Fibroblast of the conjunctiva (primary cell): ENCODE measurements at regions not wholly inside any gene's neighbourhood (a gene's known extent, or its start where the extent isn't known, plus 50 kb on each side); places are given as distances from the start of the nearest gene placed in this dataset.
"Not testable (repeated sequence)": the region's sequence is repeated elsewhere in the genome, so short reads cannot be mapped to it uniquely, and the experiment has no call there.

Experiments used
- DNase-seq: peaks from one replicate; pipeline ENCODE4 v3.0.0-alpha.2; 2010; ENCODE audit warnings: low read depth

DNA sequence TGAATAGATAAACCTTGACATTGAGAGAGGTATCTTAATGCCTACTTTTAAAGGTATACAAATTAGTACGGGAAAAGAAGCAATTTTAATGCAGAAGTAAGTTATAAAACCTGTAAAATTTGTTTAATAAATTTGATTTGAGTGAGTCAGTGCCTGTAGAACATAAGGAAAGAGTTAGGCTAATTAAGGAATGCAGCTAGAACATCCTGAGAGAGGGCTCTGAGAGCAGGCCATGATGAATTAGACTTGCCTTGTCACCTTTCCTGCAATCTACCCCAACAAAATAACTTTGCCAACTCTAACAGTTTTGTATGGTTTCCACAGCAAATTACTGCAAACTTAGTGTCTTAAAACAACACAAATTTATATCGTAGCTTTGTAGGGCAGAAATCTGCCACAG lies 700.8 kb downstream of the RFPL4B start:
- DNase-seq = no peak

DNA sequence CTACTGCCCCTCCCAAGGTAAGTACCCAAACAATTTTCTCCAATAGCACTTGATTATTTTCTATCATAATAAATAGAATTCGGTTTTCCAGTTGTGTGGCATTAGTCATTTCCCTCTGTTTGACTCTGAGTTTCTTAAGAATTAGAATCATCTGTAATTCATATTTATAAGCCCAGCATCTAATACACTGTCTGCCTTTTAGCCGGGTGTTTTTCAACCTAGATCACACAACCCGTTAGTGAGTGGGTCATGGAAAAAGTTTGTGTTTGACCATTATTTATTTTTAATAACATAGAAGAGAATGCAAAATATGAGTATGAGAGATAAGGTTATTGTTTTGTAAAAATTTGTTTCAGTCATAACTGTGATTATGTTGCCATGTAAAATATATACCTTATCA lies 701.6 kb downstream of the RFPL4B start:
- no peak for DNase-seq

DNA sequence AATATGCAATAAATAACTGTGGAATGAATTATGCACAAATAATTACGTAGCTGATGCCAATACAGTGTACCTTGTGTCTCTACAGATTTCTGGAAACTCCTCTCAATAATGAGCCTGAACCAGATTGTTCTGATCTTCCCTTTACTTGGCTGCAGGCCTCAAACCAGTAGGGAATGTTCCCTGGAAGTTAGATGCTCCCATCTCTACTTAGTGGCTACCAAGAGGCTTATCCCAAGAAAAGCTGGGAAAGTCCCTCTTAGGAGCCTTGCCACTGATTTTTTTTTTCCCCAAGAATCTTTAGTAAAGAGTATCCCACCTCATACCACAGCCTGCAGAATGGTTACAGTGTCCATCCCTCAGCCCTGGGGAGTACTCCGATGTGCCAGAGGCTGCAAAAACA lies 702.1 kb downstream of the RFPL4B start:
- DNase-seq = no peak

DNA sequence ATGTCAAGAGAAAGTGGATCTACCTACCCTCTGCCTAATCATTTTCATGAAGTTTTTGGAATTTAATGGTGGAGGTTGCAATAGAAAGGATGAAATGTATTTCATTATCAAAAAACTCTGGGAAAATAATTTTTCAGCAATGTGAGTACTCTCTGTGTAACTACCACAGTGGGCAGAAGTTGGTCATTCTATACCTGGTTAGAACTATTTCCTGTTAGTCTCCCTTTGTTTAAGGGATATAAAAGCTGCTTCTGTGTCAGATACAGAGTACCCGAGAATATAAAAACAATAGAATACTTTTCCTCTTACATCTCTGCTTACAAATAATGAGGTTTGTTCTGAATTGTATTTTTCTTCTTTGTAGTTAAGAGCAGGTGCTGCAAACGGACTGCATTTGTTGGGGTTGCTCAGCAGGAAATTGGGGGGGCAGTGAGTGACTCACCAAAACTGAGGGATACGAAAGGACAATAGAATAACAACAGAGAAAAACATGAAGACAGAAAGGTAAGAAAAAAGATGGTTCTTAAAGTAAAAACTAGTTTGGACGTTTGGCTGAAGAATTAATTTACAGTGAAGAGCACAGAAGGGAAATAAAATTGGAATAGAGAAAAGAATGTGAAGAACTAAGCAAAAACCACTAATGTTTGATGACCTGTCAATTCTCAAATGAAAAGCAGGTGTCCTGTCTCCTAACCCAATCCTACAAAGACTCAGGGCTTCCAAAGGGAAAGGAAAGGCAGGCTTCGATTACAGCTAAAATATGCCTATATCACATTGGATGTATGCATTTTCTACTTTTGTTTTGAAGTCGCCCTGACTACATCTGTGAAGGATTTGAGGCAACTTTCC lies 703.1 kb downstream of the RFPL4B start:
- no peak for DNase-seq

DNA sequence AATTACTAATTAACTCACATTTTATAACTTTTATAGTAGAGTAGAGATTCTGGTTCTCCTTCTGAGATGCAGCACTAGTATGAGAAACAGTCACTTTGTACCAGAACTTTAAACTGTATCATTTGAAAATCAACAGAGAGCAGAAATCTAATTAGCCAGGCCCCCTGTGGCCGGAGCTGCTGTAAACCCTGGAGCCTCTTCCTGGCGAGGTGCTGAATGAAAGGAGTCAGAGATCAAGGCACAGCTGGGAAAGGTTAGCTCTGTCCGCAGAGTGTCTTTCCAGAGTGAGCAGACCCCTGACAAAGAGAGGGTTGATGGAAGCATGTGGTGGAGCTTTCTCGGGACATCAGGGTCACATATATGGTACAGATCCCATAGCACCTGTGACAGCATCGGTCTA lies 703.8 kb downstream of the RFPL4B start:
- no peak for DNase-seq

DNA sequence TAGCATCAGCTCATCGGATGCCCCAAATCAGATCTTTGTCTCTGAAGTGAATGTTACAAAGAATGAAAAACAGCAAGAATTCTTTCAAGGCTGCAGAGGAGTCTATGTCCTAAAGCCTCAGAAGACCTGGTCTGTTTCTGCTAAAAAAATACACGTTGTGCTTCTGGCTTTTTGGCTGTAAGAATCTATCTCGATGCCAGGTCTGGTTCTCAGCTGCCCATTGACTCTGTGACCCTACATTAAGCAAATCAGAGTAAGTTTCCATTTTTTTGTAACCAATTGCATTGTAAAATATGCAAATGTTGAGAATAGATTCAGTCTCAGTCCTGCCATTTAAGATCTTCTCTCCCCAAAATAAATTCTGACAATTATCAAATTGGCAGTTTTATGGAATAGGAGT lies 705.4 kb downstream of the RFPL4B start:
- no peak for DNase-seq

DNA sequence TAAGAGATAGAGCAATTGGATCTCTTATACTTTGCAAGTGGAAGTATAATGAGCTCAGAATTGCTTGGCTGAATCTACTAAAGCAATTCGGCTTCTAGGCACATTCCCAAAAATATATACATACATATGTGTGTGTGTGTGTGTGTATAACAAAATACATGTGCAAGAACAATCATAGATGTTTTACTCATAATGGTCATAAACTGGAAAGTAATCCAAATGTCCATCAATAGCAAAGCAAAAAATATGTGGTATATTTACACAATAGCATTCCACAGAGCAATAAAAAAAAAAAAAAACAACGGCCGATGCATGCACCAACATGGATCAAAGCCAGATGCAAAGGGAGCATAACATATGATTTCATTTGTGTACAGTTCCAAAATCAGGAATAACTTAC lies 707.9 kb downstream of the RFPL4B start:
- DNase-seq = no peak

DNA sequence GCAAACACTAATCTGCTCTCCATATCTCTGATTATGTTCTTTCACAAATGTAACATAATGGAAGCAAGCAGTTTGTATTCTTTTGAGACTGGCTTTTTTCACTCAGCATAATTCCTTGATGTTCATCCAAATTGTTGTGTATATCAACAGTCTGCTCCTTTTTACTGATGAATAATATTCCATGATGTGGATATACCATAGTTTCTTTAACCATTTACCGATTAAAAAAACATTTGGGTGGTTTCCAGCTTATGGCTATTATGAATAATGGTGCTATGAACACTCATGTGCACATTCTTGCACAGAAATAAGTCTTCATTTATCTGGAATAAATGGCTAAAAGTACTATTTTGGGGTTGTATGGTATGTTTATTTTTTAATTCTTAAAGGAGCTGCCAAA lies 708.9 kb downstream of the RFPL4B start:
- DNase-seq = no peak

DNA sequence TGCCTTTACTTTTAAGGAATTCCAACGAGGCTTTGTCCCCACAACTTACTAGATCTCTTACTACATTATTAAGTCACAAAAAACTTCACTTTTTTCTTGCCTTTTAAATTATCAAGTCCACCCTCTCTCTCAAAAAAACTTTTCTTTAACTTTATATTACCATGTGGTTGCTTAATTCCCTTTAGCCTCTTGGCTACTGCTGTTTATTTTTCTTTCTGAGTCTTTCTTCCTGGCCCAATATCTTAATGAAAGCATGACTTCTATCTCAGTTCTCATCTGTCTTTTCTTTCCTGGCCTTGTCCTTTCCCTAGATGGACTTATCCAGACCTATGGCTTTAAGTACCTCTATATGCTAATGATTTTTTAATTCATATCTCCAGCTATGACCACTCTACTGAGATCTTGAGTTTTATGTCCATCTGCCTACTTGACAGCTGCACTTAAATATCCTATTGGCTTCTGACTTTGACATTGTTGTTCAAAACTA lies 710.5 kb downstream of the RFPL4B start:
- no peak for DNase-seq

DNA sequence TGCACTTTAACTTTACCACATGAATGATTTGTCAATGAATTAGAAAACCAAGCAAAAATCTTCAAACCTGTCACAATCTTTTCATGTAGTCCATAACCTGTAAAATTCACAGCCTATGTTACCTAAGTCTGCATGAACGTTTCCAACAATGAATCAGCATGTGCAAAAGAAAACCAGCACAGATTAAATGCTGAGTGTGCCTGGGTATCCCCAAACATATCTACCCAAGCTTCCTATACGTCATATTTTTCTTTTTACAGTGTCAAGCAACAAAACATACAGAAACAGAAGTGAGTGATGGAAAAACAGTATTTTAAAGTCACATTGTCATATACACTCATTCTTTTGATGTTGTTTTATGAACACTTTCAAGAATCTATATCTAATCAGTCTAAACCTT lies 713.5 kb downstream of the RFPL4B start:
- DNase-seq = no peak

DNA sequence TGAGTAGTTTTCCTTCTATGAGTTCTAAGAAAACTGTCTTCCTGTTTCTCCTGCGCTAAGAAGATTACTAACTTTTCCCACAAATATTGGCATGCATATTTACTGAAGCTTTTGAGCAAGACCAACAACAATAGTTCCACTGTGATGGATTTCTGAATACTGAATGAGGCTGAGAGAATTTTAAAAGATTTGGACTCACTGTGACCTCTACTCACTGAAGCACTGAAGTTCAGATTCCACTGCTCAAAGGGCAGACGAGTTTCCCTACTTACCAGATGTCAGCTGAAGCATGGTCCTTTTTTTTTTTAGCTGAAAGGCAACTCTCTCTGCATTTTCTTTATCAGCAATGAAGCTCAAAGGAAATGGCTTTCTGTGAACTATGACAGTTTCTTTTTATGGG lies 718.5 kb downstream of the RFPL4B start:
- DNase-seq = no peak

DNA sequence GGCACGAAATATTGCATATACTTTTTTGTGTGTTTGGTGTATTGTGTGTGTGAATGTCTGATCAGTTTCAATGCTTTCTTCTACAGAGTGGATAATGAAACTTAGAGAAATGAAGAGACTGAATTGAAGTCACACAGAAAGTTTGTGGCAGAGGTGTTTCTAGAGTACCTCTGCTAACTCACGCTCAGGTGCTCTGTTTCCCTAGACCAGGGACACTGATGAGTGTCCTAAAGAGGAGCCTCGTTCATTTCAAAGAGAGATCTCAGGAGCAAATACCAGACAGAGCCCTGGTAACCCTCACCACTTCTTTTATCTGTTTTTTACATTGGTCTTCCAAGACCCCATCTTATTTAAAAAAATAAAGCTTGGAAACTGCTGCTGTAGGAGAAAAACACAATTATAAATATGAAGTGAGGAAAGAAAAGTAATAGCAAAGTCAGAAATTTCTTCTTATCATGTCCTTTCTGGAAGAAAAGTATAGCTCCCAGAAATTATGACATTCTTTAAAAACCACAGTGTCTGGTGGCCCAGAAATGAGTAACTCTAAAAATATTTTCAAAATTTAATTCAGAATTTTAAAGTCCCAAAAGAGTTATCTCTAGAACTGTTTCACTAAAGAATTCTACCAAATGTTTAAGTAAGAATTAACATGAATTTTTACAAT lies 720.6 kb downstream of the RFPL4B start:
- DNase-seq = no peak

DNA sequence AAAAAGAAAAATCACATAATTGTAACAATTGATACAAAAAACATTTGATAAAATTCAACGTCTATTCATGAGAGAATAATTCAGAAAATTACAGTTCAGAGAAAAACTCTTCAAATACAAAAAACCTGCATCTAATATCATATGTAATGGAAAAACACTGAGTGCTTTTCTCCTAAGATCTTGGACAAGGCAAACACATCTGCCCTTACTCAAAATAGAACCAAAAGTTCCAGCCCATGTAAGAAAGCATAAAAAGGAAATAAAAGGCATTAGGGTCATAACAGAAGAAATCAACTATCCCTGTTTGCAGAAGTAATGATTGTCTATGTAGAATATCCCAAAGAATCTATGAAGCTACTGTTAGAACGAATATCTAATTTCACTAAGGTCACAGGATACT lies 721.4 kb downstream of the RFPL4B start:
- DNase-seq = no peak

DNA sequence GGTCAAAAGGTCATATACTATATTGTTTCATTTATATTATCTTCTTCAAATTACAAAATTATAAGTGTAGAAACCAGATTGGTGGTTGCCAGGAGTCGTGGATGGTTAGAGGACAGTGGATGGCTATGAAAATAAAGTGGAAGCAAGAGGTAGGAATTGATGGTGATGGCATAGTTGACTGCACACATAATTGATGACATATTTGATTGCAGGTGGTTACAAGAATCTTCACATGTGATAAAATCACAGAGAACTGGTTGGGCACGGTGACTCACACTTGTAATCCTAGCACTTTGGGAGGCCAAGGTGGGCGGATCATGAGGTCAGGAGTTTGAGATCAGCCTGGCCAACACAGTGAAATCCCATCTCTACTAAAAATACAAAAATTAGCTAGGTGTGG lies 723.6 kb downstream of the RFPL4B start:
- DNase-seq = not testable (repeated sequence)

DNA sequence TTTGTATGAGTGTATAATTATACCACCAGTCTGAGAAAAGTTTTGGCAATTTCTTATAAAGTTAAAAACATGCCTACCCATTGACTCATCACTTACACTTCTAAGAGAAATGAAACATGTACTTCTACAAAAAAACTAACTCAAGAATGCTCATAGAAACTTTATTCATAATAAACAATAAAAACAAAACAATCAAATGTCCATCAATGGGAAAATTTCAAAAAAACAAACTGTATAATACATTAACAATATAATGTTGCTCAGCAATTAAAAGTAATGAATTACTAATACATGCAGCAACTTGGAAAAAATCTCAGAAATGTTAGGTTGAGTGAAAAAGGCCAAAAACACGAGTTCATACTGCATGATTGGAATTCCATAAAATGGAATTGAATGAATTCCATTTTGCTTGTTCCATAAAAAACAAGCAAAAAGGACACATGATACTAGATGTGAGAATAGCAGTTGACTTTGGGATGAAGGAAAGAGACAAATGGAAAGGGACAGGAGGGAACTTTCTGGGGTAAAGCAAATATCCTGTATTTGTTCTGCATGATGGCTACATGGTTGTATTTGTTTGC lies 726.6 kb downstream of the RFPL4B start:
- DNase-seq = no peak

DNA sequence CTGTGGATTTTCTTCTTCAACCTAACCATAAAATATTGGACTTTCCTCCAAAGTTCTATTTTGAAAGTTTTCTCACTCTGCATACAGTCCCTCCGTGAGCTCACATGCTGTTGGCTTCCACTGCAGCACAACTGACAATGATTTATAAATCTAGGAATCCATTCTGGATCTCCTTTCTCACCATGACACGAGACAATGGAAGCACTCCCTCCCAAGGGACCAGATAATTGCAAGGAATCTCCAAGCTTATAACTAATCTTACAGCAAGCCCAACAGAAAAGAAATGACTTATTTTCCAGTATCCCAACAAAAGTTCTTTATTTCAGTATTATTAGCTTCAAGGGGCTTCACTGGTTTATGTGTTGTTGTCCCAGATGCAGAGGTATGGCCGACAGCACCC lies 729.0 kb downstream of the RFPL4B start:
- no peak for DNase-seq

DNA sequence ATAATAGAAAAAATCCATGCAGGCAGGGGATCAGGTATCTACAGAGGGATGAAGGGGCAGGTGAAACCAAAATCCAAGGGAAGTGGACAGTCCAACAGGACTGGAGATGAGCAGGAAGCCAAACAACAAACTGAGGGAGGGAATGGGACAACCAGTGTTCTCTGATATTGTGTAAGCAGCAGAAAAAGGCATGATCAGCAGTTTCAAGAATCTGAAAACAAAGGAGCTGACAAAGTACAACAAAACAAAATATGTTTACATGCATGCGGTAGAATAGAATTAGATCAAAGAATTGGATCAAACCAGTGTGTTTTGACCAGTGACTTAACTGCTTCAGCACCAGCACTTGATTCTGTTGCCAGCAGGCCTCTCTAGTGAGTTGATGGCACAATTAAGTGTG lies 729.7 kb downstream of the RFPL4B start:
- no peak for DNase-seq

DNA sequence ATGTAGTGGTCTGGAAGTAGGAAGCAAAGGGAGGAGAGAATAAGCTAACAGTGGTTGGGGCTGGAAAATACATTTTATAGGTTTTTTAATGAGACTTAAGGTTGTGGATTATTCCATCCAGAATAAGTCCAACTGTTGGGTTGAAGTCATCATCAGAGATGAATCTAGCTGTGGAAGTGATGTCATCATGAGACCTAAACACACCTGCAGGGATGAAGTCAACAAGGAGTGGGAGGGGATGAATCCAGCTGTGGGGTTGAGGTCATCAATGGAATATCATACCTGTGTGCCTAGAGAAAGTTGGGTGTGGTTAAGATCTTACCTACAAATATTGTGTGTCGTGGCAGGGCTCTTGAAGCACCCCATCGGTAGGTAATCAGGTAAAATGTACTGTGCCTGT lies 730.7 kb downstream of the RFPL4B start:
- no peak for DNase-seq

DNA sequence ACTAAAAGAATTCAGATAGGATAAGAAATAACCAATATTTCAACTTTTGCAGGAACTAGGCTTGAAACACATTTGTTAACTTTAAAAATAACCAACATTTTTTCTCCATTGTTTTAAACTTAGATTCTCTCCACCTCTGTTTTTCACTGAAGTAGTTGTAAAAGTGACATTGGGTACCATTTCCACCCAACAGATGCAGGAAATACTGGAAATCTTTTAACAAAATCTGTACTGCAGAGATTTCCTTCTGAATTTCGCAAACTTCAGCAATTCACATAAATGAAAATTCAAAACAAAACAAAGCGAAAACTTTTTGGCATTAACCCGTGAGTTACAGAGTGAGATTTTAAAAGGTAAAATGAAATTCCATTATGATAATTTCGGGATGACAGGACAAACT lies 731.7 kb downstream of the RFPL4B start:
- no peak for DNase-seq

DNA sequence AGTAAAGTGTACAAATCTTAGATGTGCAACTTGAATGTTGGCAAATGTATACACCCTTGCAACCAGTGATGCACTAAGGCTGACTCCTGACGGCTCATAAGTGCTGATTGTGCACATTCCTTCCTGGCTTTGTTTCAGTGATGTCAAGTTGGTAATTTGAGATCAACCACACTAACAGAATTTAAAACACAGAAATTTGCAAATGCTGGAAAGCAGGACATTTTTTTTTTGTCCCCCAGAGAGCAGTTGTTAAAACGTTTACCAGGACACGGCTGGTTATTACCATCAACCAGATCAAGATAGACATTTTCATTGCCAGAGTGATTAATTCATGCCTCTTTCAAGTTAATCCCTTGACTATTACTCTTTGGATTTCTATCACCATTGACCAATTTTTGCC lies 735.6 kb downstream of the RFPL4B start:
- no peak for DNase-seq

DNA sequence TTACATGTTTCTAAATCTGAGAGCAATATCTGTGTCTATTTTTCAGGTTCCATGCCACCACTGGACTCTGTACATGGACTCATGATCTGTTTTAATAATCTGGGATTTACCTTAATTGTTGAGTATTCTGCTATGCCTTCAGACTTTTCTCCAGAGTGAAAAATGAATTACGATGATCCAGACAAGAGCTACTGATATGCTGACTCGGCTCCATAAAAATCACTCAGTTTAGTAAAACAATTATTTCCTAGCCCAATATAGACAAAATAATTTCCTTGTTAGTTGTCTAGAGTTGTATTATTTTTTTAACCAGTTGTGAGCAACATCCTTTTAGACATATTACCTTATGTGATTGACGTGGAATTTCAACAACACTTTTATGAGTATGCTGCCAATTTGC lies 736.8 kb downstream of the RFPL4B start:
- DNase-seq = no peak

DNA sequence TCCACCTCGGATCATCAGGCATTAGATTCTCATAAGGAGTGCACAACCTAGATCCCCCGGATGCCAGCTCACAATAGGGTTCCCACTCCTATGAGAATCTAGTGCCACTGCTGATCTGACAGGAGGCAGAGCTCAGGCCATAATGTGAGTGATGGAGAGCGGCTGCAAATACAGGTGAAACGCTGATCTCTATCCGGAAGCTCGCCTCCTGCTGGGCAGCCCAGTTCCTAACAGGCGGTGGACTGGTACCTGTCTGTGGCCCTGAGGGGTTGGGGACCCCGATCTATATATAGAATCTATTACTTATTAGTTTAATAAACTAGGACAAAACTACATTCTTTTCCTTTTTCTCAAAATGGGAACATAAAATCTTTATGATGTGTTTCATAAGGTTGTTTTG lies 741.9 kb downstream of the RFPL4B start:
- no peak for DNase-seq

DNA sequence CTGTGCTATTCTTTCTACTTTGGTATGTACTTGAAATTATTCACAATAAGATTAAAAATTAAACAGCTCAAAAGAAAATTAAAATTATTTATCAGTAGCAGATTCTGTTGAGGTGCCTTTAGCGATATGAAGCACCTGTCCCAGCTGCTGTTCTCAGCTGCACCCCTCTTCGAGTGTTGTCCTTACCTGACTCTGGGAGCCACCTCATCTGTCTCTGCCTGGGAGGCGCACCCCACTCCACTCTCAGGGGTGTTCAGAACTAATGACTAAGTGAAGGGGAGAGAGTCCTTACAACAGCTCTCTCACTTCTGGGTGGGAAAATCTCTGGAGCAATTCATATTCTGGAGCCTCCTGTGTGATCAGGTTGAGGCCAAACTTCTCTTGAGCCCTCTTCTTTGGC lies 745.7 kb downstream of the RFPL4B start:
- DNase-seq = no peak
